HUES64 (cell line): ENCODE measurements at regions not wholly inside any gene's neighbourhood (a gene's known extent, or its start where the extent isn't known, plus 50 kb on each side); places are given as distances from the start of the nearest gene placed in this dataset.
"Not testable (repeated sequence)": the region's sequence is repeated elsewhere in the genome, so short reads cannot be mapped to it uniquely, and the experiment has no call there.

Source experiments
- H3K27ac ChIP-seq: 2 replicates; pipeline ENCODE4 v1.7.0; 2013; ENCODE audit warnings: low read depth, low read length, inconsistent platforms
- H3K27me3 ChIP-seq: 2 replicates; pipeline ENCODE4 v1.6.1; 2013; ENCODE audit warnings: mild to moderate bottlenecking, low read length; ENCODE audit not compliant: insufficient read depth
- H3K36me3 ChIP-seq: 2 replicates; pipeline ENCODE4 v1.6.1; 2013; ENCODE audit warnings: mild to moderate bottlenecking, low read length; ENCODE audit not compliant: insufficient read depth
- H3K4me1 ChIP-seq: 2 replicates; pipeline ENCODE4 v1.6.1; 2013; ENCODE audit warnings: mild to moderate bottlenecking, low read length, moderate library complexity; ENCODE audit not compliant: insufficient read depth
- H3K4me3 ChIP-seq: 2 replicates; pipeline ENCODE4 v1.5.1; 2013; ENCODE audit warnings: mild to moderate bottlenecking, low read length, moderate library complexity
- H3K9ac ChIP-seq: 2 replicates; pipeline ENCODE4 v1.6.1; 2013; ENCODE audit warnings: mild to moderate bottlenecking, low read depth, low read length
- H3K9me3 ChIP-seq: 2 replicates; pipeline ENCODE4 v1.6.1; 2013; ENCODE audit warnings: low read depth, low read length; ENCODE audit not compliant: insufficient read depth
- WGBS: fragments of 150-250, 120-280 bp; methylation state at CpG from one replicate; pipeline ENCODE4 v1.1.7; 2013; ENCODE audit warnings: missing lambda C conversion rate; 5-methylcytosine and 5-hydroxymethylcytosine counted together

DNA sequence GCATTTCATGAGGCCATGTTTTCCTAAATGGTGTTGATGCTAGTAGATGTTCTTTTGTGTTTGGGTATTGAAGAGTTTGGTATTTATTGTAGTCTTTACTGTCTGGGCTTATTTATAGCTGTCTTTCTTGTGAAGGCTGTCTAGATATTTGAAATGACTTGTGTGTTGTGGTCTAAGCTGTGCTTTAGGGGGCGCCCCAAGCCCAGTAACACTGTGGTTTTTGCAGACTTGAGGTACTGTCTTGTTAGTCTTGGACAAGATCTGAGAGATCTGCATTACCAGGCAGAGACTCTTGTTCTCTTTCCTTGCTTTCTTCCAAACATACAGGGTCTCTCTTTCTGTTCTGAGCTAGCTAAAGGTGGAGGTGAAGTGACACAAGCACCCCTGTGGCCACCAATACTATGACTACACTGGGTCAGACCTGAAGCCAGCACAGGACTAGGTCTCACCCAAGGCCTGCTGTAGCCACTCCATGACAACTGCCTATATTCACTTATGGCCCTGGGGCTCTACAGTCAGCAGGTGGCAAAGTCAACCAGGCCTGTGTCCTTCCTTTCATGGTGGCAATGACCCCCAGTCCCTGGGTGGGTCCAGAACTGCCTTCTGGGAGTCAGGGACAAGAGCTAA, 152.1 kb upstream of the TBC1D5 start:
- Histone ChIP-seq H3K27me3 (no peaks in the 10 kb centered on the region), H3K9ac (no peak overlapping the region), H3K4me3 (no peak overlapping the region), H3K4me1 (no peaks in the 10 kb centered on the region; the same call in 1 of the 2 replicates), H3K36me3 (no peaks in the 10 kb centered on the region), H3K27ac (no peak overlapping the region), H3K9me3 (no peaks in the 10 kb centered on the region)
- 7% methylated on average over 1 of the region's 1 CpG for WGBS

DNA sequence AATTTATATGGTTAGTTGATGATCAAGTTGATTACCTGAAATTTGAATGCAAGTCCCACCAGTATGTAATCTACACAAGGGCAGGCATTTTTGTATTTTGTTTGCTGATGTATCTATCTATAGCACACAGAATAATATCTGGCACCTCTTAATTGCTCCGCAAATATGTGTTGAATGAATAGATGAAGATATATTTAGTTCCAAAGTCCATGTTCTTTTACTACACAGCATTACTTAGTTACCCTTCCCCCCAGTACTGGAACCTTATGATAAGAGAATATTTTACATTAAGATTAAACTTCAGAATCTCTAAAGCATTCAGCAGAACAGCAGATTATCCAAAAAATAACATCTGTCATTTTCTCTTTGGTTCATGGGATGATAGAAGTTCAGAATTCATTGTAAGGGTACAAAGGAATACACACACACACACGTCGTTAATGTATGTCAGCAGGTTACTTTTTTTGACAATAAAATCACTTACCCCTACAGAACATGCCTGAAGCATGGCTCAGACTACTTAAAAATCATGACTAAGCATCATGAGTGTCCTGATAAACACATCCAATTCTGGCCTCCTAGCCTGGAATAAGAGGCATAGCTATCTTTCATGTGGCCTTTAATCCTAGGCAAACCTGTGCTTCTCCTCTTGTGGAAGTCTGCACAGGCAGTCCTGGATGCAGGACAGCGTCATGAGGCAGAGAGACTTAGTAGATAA, 148.9 kb upstream of the TBC1D5 start:
- H3K27me3 ChIP-seq, result no peaks in the 10 kb centered on the region
- WGBS, result 90% methylated on average over 3 of the region's 4 CpGs
- no peaks in the 10 kb centered on the region for H3K9me3 ChIP-seq
- H3K4me1 ChIP-seq, result no peaks in the 10 kb centered on the region; the same call in 1 of the 2 replicates
- H3K27ac ChIP-seq, result no peak overlapping the region
- H3K9ac ChIP-seq, result no peak overlapping the region
- H3K36me3 ChIP-seq, result no peaks in the 10 kb centered on the region
- no peak overlapping the region for H3K4me3 ChIP-seq

DNA sequence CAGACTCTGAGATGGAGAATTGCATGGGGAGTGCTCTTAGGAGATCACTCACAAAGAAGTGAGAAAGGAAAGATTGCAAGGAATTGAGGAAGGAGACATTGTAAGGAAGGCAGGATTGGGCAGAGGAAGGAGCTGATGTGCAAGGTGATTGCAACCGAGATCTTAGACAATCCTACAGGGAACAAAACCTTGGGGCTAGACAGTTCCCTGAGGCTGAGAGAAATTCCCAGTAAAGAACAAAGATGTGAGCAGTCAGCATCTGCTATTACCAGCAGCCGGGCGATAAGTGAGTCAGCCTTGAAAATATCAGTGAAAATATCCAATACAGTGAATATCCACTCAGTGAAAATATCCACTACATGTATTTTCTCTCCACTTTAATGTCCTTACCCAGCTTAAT, 143.6 kb upstream of the TBC1D5 start:
- H3K9ac ChIP-seq, result no peak overlapping the region
- H3K4me1 ChIP-seq, result no peaks in the 10 kb centered on the region
- H3K9me3 ChIP-seq, result no peaks in the 10 kb centered on the region
- H3K4me3 ChIP-seq, result no peak overlapping the region
- no peak overlapping the region for H3K27ac ChIP-seq
- H3K36me3 ChIP-seq, result no peaks in the 10 kb centered on the region
- H3K27me3 ChIP-seq, result no peaks in the 10 kb centered on the region
- 95% methylated on average over 3 of the region's 3 CpGs for WGBS

DNA sequence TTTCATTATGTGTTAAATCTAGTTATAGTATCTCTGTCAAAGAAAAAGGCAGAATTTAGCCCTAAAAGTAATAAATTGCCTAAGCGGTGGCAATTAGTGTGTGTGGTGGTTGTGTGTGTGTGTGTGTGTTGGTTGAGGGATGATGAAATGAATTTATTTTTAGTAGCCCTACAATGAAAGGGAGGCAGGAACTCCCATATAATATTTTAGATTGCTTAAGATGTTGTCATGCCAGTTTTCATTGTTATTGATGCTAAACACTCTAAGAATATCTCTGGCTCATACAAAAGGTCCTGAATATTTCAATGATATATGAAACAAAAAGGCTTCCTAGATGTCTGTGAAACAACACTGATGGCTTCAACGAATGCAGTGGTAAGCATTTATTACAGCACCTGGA, 140.6 kb upstream of the TBC1D5 start:
- H3K9ac ChIP-seq, result no peak overlapping the region
- no peaks in the 10 kb centered on the region for H3K27me3 ChIP-seq
- H3K9me3 ChIP-seq, result no peaks in the 10 kb centered on the region
- H3K4me1 ChIP-seq, result no peaks in the 10 kb centered on the region
- WGBS, result 92% methylated on average over 2 of the region's 2 CpGs
- H3K36me3 ChIP-seq, result no peaks in the 10 kb centered on the region
- H3K4me3 ChIP-seq, result no peak overlapping the region
- H3K27ac ChIP-seq, result no peak overlapping the region

DNA sequence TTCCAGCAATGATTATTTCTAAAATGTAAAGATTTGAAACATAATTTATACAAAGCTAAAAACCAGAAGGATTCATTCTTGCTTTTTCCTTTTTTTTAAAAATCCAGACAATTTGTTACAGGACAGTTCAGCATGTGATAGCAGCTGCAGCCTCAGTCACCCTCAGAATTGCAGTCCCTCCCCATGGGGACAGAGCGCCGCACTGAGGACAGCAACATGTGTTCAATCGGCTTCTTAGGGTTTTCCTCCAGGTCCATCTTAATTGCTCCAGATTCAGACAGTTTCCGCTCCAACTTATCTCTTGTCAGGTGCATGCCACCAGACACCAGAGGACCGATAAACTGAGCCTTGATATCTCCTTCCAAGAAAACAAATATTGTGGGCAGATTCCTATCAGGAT, 134.9 kb upstream of the TBC1D5 start:
- Histone ChIP-seq H3K9me3 (no peaks in the 10 kb centered on the region), H3K4me1 (no peaks in the 10 kb centered on the region), H3K4me3 (no peak overlapping the region), H3K9ac (no peak overlapping the region), H3K27me3 (no peaks in the 10 kb centered on the region), H3K27ac (no peak overlapping the region), H3K36me3 (no peaks in the 10 kb centered on the region)
- WGBS, result 95% methylated on average over 5 of the region's 5 CpGs

DNA sequence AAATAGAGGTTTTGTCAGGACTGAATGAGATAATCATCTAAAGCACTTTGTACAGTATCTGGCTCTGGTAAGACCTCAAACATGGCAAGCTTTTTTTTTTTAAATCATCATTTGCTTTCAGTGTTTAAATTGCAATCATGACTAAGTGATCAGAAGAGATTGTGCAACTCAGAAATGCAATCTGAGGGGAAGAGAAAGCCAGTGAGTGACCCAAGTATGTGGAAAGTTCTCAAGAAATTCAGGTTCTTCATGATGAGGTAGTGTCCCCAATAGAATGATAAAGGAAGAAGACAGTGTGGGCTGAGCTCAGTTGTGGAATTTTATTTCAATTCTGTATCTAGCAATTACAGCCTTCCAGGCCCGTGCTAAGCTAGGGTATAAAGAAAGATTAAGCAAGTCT, 132.2 kb upstream of the TBC1D5 start:
- Histone ChIP-seq H3K36me3 (no peaks in the 10 kb centered on the region), H3K27me3 (no peaks in the 10 kb centered on the region), H3K27ac (no peak overlapping the region), H3K9ac (no peak overlapping the region), H3K9me3 (no peaks in the 10 kb centered on the region), H3K4me3 (no peak overlapping the region), H3K4me1 (no peaks in the 10 kb centered on the region)
- 91% methylated on average over 1 of the region's 1 CpG for WGBS

DNA sequence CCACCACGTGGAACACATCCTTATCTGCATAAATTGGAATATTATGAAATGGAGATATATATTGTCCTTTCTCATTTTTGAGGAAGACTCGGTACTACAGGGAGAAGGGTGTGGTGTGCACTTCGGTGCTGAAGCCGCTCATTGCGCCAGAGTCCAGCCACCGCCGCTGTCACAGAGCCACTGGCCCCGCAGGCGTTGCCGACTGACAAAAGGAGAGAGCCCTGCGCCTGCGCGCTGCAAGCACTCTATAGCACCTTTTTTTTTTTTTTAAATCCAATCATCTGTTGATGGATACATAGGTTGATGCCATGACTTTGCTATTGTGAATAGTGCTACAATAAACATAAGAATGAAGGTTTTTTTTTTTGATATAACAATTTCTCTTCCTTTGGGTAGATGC, 130.0 kb upstream of the TBC1D5 start:
- H3K4me3 ChIP-seq, result no peak overlapping the region
- WGBS, result 93% methylated on average over 12 of the region's 13 CpGs
- H3K27me3 ChIP-seq, result no peaks in the 10 kb centered on the region
- no peak overlapping the region for H3K27ac ChIP-seq
- H3K4me1 ChIP-seq, result no peaks in the 10 kb centered on the region
- no peaks in the 10 kb centered on the region for H3K9me3 ChIP-seq
- no peaks in the 10 kb centered on the region for H3K36me3 ChIP-seq
- no peak overlapping the region for H3K9ac ChIP-seq

DNA sequence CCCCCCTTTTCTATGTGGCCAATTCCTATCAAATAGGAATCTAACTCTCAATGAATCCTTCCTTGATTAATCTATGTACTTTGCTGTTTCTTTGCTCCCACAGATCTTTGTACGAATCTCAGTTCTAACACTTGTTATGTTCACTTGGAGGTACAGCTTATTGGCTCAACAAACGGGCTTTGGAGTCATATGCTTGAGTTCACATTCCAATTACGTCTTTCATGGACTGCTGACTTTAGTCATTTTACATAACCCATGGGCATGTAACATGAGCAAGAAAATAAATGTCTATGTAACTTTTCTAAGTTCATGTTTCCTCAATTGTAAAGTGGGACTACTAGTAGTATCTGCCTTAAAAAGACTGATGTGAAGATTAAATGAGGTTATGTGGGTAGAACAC, 123.2 kb upstream of the TBC1D5 start:
- Histone ChIP-seq H3K9ac (no peak overlapping the region), H3K27me3 (no peaks in the 10 kb centered on the region), H3K27ac (no peak overlapping the region), H3K9me3 (0 out of 2 replicates have a peak, but pooled peaks cover 3% of the 10 kb centered on the region), H3K4me3 (no peak overlapping the region), H3K36me3 (no peaks in the 10 kb centered on the region), H3K4me1 (no peaks in the 10 kb centered on the region)
- WGBS, result 91% methylated on average over 3 of the region's 3 CpGs

DNA sequence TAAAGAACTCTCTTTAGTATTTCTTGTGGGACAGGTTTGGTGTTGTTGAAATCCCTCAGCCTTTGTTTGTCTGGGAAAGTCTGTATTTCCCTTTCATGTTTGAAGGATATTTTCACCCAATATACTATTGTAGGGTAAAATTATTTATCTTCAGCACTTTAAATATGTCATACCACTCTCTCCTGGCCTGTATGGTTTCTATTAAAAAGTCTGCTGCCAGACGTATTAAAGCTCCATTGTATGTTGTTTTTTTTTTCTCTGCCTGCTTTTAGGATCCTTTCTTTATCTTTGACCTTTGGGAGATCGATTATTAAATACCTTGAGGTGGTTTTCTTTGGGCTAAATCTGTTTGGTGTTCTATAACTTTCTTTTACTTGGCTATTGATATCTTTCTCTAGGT, 119.0 kb upstream of the TBC1D5 start:
- Histone ChIP-seq H3K9me3 (peaks cover 8% of the 10 kb centered on the region; the same call in 1 of the 2 replicates), H3K4me1 (no peaks in the 10 kb centered on the region), H3K4me3 (peak overlapping the region; percentile 78), H3K27ac (no peak overlapping the region), H3K27me3 (no peaks in the 10 kb centered on the region), H3K36me3 (no peaks in the 10 kb centered on the region), H3K9ac (peak overlapping the region; percentile 84)
- no CpG with 5 or more reads among the region's 2 CpGs for WGBS

DNA sequence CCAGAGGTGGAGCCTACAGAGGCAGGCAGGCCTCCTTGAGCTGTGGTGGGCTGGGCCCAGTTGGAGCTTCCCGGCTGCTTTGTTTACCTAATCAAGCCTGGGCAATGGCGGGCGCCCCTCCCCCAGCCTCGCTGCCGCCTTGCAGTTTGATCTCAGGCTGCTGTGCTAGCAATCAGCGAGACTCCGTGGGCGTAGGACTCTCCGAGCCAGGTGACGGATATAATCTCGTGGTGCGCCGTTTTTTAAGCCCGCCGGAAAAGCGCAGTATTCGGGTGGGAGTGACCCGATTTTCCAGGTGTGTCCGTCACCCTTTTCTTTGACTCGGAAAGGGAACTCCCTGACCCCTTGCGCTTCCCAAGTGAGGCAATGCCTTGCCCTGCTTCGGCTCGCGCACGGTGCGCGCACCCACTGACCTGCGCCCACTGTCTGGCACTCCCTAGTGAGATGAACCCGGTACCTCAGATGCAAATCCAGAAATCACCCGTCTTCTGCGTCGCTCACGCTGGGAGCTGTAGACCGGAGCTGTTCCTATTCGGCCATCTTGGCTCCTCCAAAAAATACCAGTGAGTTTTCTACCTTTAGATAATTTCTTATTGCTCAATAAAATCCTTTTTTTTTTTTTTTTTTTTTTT, 118.5 kb upstream of the TBC1D5 start:
- H3K4me1 ChIP-seq, H3K9me3 ChIP-seq, H3K27me3 ChIP-seq, H3K36me3 ChIP-seq: not testable (repeated sequence)
- Histone ChIP-seq H3K27ac (peak overlapping the region; percentile 52; the same call in 1 of the 2 replicates), H3K9ac (peak overlapping the region; percentile 84), H3K4me3 (peak overlapping the region; percentile 78)
- WGBS, result 28% methylated on average over 35 of the region's 35 CpGs

DNA sequence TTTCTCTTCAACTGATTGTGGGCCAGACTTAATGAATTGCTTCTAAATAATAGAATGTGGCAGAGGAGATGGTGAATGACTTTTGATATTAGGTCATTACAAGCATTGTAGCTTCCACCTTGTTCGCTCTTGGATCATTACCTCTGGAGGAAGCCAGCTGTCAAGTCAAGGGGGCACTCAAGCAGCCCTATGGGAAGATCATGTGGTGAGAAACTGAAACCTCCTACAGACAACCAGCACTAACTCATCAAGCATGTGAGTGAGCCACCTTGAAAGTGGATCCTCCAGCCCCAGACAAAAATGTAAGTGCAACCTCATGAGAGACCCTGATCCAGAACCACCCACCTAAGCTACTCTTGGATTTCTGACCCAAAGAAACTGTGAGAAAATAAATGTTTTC, 109.8 kb upstream of the TBC1D5 start:
- Histone ChIP-seq H3K27ac (no peak overlapping the region), H3K9ac (no peak overlapping the region), H3K27me3 (no peaks in the 10 kb centered on the region), H3K4me1 (no peaks in the 10 kb centered on the region), H3K9me3 (peaks cover 5% of the 10 kb centered on the region; the same call in 1 of the 2 replicates), H3K36me3 (no peaks in the 10 kb centered on the region), H3K4me3 (no peak overlapping the region)
- 94% methylated on average over 1 of the region's 1 CpG for WGBS
